Psoas muscle (tissue), 7 donors: ENCODE measurements at regions not wholly inside any gene's neighbourhood (a gene's known extent, or its start where the extent isn't known, plus 50 kb on each side); places are given as distances from the start of the nearest gene placed in this dataset.
A peak's percentile ranks its signal among the peaks of the same experiment; 100 is the strongest.

Source experiments
- ATAC-seq, 4 donors: fragments of 200-7000 bp; cut with Tn5 transposase; one replicate each; pipeline ENCODE4 v1.9.1; 2020; ENCODE audit warnings: moderate library complexity in 3 of 4, mild to moderate bottlenecking in 2 of 4
- DNase-seq, 2 donors: peaks; one replicate each; pipeline ENCODE4 v3.0.0-alpha.2; 2020
- H3K27ac ChIP-seq: fragments of 200-600 bp; one replicate; pipeline ENCODE4 v1.8.0; 2022
- H3K27me3 ChIP-seq, 3 donors: fragments of 200-600 bp in 1 of 3; one replicate each; pipeline versions ENCODE4 v1.6.1 to v1.8.0; 2013 to 2022; ENCODE audit warnings: low read length in 2 of 3, mild to moderate bottlenecking in 2 of 3, moderate library complexity in 1 of 3; ENCODE audit not compliant: insufficient read depth in 3 of 3
- H3K36me3 ChIP-seq, 2 donors: fragments of 200-600 bp in 1 of 2; one replicate each; pipeline versions ENCODE4 v1.6.1 to v1.8.0; 2013 to 2022; ENCODE audit warnings: low read depth in 1 of 2, mild to moderate bottlenecking in 1 of 2, moderate library complexity in 1 of 2; ENCODE audit not compliant: insufficient read depth in 1 of 2
- H3K4me1 ChIP-seq: fragments of 200-600 bp; one replicate; pipeline ENCODE4 v1.8.0; 2022
- H3K4me3 ChIP-seq: fragments of 200-600 bp; one replicate; pipeline ENCODE4 v1.8.0; 2022; ENCODE audit warnings: mild to moderate bottlenecking
- H3K9me3 ChIP-seq: fragments of 200-600 bp; one replicate; pipeline ENCODE4 v1.8.0; 2022
- CTCF ChIP-seq: fragments of 200-600 bp; IDR thresholded peaks from one replicate; pipeline ENCODE4 v1.8.0; 2022; ENCODE audit warnings: antibody characterized with exemption
- WGBS, 3 donors: extraction: QIAGEN DNeasy Blood & Tissue Kit; methylation state at CpG; one replicate each; pipeline versions ENCODE4 v1.1.6 to v1.1.7; 2013; 5-methylcytosine and 5-hydroxymethylcytosine counted together
- intact Hi-C, 2 donors: fragments of 100-400 bp; cut with DNase I; formaldehyde crosslinking; loops; one replicate each; pipeline versions ENCODE4 v1.11.0 to v1.14.2; 2022
- donor health status: healthy with polysubstance abuse.
- donor health status: DM: no; HTN: no; CAD: no; lungs with moderate emphysema.
- donor health status: Bipolar disorder and iron deficiency.
- donor health status: healthy.
- donor health status: DM: yes; HTN: yes; CAD: no.
- donor health status: DM: no; HTN: no; CAD: no.
- donor health status: DM: yes; HTN: yes; CAD: no.

- peaks cover 9% of the 10 kb centered on the region for H3K4me1 ChIP-seq
- 64 to 71% (median 69%) methylated on average over 8 of the region's 8 CpGs for WGBS, 3 donors
- TF ChIP-seq CTCF, result no peak
- no peaks in the 10 kb centered on the region for H3K9me3 ChIP-seq
- H3K4me3 ChIP-seq, result no peak overlapping the region
- ATAC-seq (peak in 3 of 4 donors; percentile 12 to 77 (median 62)), DNase-seq (no peak)
- H3K36me3 ChIP-seq, result no peaks in the 10 kb centered on the region
- H3K27me3 ChIP-seq, result no peaks in the 10 kb centered on the region
- intact Hi-C loops, result no loop called here
- H3K27ac ChIP-seq, result no peak overlapping the region
These were observed 126.7 kb upstream of the RFLNA start for GRCh38 chr12:124168016-124168786.

DNA sequence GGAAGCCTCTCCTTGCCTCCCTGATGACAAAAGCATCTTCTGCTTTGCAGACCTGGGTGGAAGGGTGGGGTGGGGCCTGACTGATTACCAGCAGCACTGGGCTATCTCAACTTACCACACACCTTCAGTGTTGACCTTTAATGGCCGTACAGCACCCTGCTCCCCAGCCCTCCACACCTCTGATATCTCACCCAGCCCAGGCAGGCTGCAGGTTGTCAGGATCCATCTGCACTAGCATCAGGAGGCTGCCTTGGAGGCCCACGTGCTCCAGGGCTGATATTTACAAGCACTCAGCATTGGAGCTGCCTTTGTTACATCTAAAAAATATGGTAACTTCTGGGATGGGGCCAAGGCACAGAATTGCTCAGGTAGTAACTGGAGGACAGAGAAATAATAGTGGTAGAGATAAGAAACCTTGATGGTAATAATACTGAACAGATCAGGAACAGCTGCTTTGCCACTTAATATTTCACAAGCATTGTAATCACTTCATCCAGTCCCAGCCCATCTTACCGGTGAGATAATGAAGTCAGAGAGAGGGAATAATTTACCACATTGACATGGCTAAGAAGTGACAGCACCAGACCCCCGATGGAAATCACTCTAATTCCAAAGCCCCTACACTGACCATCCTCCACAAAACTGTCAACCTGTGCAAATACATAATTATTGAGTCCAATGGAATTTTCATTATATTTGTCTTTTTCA, 125.2 kb upstream of the RFLNA start:
- no peaks in the 10 kb centered on the region for H3K9me3 ChIP-seq
- H3K4me3 ChIP-seq, result no peak overlapping the region
- TF ChIP-seq CTCF, result no peak
- no peak for DNase-seq
- H3K4me1 ChIP-seq, result peaks cover 9% of the 10 kb centered on the region
- H3K27me3 ChIP-seq, result no peaks in the 10 kb centered on the region
- no peak for ATAC-seq
- no peaks in the 10 kb centered on the region for H3K36me3 ChIP-seq
- intact Hi-C loops, result no loop called here
- no peak overlapping the region for H3K27ac ChIP-seq
- WGBS, 3 donors, result 68 to 88% (median 77%) methylated on average over 4 of the region's 4 CpGs

- WGBS, 3 donors, result 29 to 31% (median 31%) methylated on average over 5 of the region's 5 CpGs
- H3K4me1 ChIP-seq, result peaks cover 9% of the 10 kb centered on the region
- intact Hi-C loops, result no loop called here
- no peaks in the 10 kb centered on the region for H3K27me3 ChIP-seq
- ATAC-seq (peak in 2 of 4 donors; percentile 47 to 54), DNase-seq (no peak)
- no peaks in the 10 kb centered on the region for H3K36me3 ChIP-seq
- H3K4me3 ChIP-seq, result no peak overlapping the region
- no peaks in the 10 kb centered on the region for H3K9me3 ChIP-seq
- TF ChIP-seq CTCF, result no peak
- no peak overlapping the region for H3K27ac ChIP-seq
These were observed 124.1 kb upstream of the RFLNA start for GRCh38 chr12:124170760-124171159.

GRCh38 chr12:124171231-124171979, 123.5 kb upstream of the RFLNA start:
- TF ChIP-seq CTCF, result no peak
- WGBS, 3 donors, result 73 to 80% (median 75%) methylated on average over 8 of the region's 8 CpGs

More at GRCh38 chr12:124171231-124171979, 123.5 kb upstream of the RFLNA start:
- no peak for ATAC-seq
- H3K27me3 ChIP-seq, result no peaks in the 10 kb centered on the region
- no peaks in the 10 kb centered on the region for H3K9me3 ChIP-seq
- no peak overlapping the region for H3K27ac ChIP-seq
- no peak for DNase-seq
- H3K36me3 ChIP-seq, result no peaks in the 10 kb centered on the region
- H3K4me3 ChIP-seq, result no peak overlapping the region
- intact Hi-C loops, result no loop called here
- H3K4me1 ChIP-seq, result peaks cover 9% of the 10 kb centered on the region
